ENCODE measurements at regions not wholly inside any gene's neighbourhood (a gene's known extent, or its start where the extent isn't known, plus 50 kb on each side); places are given as distances from the start of the nearest gene placed in this dataset.

- TF ChIP-seq TAF1 (IDR thresholded peaks at IDR 0.05; ENCODE audit: low read depth, low read length) (no peak), POLR2AphosphoS5 (IDR thresholded peaks at IDR 0.05; ENCODE audit: low read depth, low read length) (no peak), POLR2A (IDR thresholded peaks at IDR 0.05; ENCODE audit: low read depth, low read length) (no peak)
Measured at GRCh38 chr5:56326770-56327169, 93.6 kb upstream of the ANKRD55 start.

Data from GM12891 (cell line).